ENCODE measurements at regions not wholly inside any gene's neighbourhood (a gene's known extent, or its start where the extent isn't known, plus 50 kb on each side); places are given as distances from the start of the nearest gene placed in this dataset.
"Not testable (repeated sequence)": the region's sequence is repeated elsewhere in the genome, so short reads cannot be mapped to it uniquely, and the experiment has no call there.

DNA sequence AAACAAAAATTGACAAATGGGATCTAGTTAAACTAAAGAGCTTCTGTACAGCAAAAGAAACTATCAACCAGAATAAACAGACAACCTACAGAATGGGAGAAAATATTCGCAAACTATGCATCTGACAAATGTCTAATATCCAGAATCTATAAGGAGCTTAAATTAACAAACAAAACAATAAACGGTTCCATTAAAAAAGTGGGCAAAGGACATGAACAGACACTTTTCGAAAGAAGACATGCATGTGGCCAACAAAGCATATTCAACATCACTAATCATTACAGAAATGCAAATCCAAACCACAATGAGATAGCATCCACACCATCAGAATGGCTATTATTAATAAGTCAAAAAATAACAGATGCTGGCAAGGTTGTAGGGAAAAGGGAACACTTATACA is 50.5 kb upstream of the MED13L start:
- H3K4me1 Mint-ChIP-seq (ENCODE audit: low read depth): peaks cover 27% of the 10 kb centered on the region
- POLR2A ChIA-PET: interaction anchor here (1.1 kb wide), 1 partner anchor 20 kb away, joined by 3 read pairs; no protein-coding TSS in a partner anchor
- ATAC-seq; CTCF ChIA-PET; H3K4me3 Mint-ChIP-seq; H3K36me3 Mint-ChIP-seq (ENCODE audit: low read depth); H3K27me3 Mint-ChIP-seq; H3K9me3 Mint-ChIP-seq; DNase-seq; intact Hi-C loops (cut with micrococcal nuclease); H3K27ac Mint-ChIP-seq: not testable (repeated sequence)

DNA sequence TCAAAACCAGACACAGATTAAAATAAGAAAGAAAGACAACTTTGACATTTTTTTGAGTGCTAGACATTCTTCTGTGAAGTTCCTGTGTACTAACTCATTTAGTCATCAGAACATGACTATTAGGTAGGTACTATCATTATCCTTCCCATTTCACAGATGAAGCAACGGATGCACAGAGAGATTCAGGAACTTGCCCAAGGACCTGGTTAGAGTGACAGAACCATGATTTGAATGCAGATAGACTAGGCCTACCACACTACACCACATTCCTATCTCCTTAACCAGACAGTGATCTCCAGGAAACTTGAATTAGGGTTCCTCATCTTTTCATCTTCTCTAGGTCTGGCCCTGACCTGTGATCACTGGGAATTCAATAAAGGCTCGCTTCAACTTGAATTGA is 54.4 kb upstream of the MED13L start:
- ChIA-PET CTCF (no interaction called here), POLR2A (no interaction called here)
- DNase-seq: no peak
- TF ChIP-seq, protein P1, sequence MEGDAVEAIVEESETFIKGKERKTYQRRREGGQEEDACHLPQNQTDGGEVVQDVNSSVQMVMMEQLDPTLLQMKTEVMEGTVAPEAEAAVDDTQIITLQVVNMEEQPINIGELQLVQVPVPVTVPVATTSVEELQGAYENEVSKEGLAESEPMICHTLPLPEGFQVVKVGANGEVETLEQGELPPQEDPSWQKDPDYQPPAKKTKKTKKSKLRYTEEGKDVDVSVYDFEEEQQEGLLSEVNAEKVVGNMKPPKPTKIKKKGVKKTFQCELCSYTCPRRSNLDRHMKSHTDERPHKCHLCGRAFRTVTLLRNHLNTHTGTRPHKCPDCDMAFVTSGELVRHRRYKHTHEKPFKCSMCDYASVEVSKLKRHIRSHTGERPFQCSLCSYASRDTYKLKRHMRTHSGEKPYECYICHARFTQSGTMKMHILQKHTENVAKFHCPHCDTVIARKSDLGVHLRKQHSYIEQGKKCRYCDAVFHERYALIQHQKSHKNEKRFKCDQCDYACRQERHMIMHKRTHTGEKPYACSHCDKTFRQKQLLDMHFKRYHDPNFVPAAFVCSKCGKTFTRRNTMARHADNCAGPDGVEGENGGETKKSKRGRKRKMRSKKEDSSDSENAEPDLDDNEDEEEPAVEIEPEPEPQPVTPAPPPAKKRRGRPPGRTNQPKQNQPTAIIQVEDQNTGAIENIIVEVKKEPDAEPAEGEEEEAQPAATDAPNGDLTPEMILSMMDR (IDR thresholded peaks at IDR 0.05): no peak
- H3K4me3 Mint-ChIP-seq: no peak overlapping the region
- intact Hi-C loops (cut with micrococcal nuclease): no loop called here
- no peak for ATAC-seq
- no peaks in the 10 kb centered on the region for H3K27me3 Mint-ChIP-seq
- no peak overlapping the region for H3K27ac Mint-ChIP-seq
- H3K4me1 Mint-ChIP-seq (ENCODE audit: low read depth): peaks cover 2% of the 10 kb centered on the region
- no peaks in the 10 kb centered on the region for H3K36me3 Mint-ChIP-seq (ENCODE audit: low read depth)
- peaks cover 3% of the 10 kb centered on the region for H3K9me3 Mint-ChIP-seq

DNA sequence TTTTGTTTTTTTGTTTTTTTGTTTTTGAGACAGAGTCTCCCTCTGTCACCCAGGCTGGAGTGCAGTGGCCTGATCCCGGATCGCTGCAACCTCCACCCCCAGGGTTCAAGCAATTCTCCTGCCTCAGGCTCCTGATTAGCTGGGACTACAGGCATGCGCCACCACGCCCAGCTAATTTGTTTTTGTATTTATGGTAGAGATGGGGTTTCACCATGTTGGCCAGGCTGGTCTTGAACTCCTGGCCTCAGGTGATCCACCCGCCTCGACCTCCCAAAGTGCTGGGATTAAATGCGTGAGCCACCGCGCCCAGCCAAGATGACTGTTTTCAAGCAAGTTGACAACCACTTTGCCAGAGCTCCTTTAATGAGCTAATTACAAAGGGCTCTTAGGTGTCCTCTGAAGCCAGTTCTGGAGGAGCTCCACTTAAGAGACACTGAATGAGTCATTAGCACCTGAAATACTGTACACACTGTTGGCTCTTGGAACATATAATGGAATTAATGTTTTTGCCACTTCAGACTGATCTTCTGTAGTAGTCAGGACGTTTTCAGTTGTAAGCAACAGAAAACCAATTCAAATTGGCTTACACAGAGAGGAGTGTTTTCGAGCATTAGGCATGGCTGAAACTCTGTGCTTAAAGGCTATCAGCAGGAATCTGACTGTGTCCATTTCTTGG is 55.4 kb upstream of the MED13L start:
- Mint-ChIP-seq H3K4me3 (no peak overlapping the region), H3K4me1 (ENCODE audit: low read depth) (peaks cover 2% of the 10 kb centered on the region), H3K27me3 (no peaks in the 10 kb centered on the region), H3K36me3 (ENCODE audit: low read depth) (no peaks in the 10 kb centered on the region), H3K9me3 (peaks cover under 1% of the 10 kb centered on the region), H3K27ac (no peak overlapping the region)
- ATAC-seq: no peak
- TF ChIP-seq, protein P1 (IDR thresholded peaks at IDR 0.05): no peak
- no peak for DNase-seq
- intact Hi-C loops (cut with micrococcal nuclease): no loop called here
- POLR2A ChIA-PET: no interaction called here
- CTCF ChIA-PET: no interaction called here

DNA sequence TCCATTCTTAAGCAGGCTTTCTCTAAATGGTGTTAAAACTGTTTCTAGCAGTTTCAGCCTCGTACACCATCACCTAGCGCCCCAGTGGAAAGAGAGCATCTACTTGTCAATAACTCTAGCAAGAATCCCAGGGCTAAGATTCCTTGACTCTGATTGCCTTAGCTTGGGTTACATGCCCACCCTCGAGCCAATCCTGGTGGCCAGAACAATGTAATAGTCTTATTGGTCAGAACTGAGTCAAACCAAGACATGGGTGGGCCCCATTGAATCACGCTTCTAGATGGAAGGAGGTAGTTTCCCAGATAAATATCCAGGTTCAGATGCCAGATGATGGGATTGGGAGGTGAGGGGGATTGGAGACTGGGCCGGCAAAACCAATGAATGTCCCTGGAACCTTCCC is 55.9 kb upstream of the MED13L start:
- POLR2A ChIA-PET: no interaction called here
- Mint-ChIP-seq H3K9me3 (no peaks in the 10 kb centered on the region), H3K27ac (no peak overlapping the region), H3K36me3 (ENCODE audit: low read depth) (no peaks in the 10 kb centered on the region), H3K4me3 (no peak overlapping the region), H3K27me3 (no peaks in the 10 kb centered on the region), H3K4me1 (ENCODE audit: low read depth) (peaks cover 2% of the 10 kb centered on the region)
- ATAC-seq (no peak), DNase-seq (no peak)
- intact Hi-C loops (cut with micrococcal nuclease): no loop called here
- TF ChIP-seq, protein P1 (IDR thresholded peaks at IDR 0.05): no peak
- CTCF ChIA-PET: no interaction called here

DNA sequence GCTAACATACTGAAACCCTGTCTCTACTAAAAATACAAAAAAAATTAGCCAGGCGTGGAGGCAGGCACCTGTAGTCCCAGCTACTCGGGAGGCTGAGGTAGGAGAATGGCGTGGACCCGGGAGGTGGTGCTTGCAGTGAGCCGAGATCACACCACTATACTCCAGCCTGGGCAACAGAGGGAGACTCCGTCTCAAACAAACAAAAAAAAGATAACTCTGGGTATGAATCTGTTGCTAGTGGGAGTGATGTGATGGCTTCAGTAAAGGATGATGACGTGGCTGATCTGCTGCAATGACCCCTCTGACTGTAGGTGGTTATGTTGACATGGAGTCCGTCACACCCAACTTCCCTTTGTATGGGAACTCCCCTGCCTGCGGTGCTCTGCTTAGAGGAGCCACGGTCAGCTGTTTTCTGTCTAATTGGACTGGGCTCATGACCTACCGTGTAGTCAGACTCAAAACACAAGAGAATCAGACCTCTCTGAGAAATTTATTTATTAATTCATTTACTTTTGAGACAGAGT is 59.1 kb upstream of the MED13L start:
- Mint-ChIP-seq H3K9me3 (no peaks in the 10 kb centered on the region), H3K27ac (no peak overlapping the region), H3K4me3 (no peak overlapping the region), H3K4me1 (ENCODE audit: low read depth) (peaks cover 2% of the 10 kb centered on the region), H3K27me3 (no peaks in the 10 kb centered on the region), H3K36me3 (ENCODE audit: low read depth) (no peaks in the 10 kb centered on the region)
- ATAC-seq: peak; percentile 66
- intact Hi-C loops (cut with micrococcal nuclease): no loop called here
- TF ChIP-seq, protein P1 (IDR thresholded peaks at IDR 0.05): no peak
- CTCF ChIA-PET: no interaction called here
- DNase-seq: peak; percentile 20
- POLR2A ChIA-PET: no interaction called here
